ENCODE measurements at regions not wholly inside any gene's neighbourhood (a gene's known extent, or its start where the extent isn't known, plus 50 kb on each side); places are given as distances from the start of the nearest gene placed in this dataset.
"Not testable (repeated sequence)": the region's sequence is repeated elsewhere in the genome, so short reads cannot be mapped to it uniquely, and the experiment has no call there.

DNA sequence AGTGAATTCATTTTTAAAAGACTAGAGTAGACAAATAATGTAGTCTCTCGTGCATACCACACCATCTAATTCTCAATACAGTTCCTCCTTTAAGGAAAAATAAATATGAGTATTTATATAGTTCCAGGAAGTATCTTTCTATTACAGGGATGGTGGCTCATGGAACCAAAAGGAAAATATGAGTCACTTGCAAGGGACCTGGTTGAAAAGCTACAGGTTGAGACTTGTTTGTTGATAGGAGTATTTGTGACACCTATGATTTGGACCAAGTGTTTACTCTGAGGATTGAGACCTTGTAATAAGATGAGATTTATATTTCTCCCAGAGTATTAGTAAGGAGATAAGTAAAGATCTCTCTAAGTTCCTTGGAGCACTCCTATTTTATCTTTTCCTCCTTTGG lies 67.4 kb downstream of the CDO1 start:
- Histone ChIP-seq H3K79me2 (ENCODE audit: insufficient read depth) (no peaks in the 10 kb centered on the region), H3K27ac (ENCODE audit: low read depth in 2 of 2, low read length in 1 of 2) (no peak overlapping the region), H3F3A (replicated peaks; ENCODE audit: insufficient read depth) (no peaks in the 10 kb centered on the region), H3K4me1 (ENCODE audit: control insufficient read depth in 1 of 2, insufficient read depth in 2 of 2, low read depth in 1 of 2, low read length in 1 of 2) (no peaks in the 10 kb centered on the region), H3K4me3 (ENCODE audit: low read depth in 2 of 2, low read length in 1 of 2) (no peak overlapping the region), H2AFZ (ENCODE audit: low read depth) (no peak overlapping the region), H4K20me1 (ENCODE audit: insufficient read depth) (no peaks in the 10 kb centered on the region), H3K4me2 (no peak overlapping the region), H3K9ac (no peak overlapping the region), H3K9me2 (no peaks in the 10 kb centered on the region), H3K9me3 (no peaks in the 10 kb centered on the region), H3K27me3 (ENCODE audit: insufficient read depth) (no peaks in the 10 kb centered on the region), H3K36me3 (replicated peaks in 1 of 2; ENCODE audit: control insufficient read depth in 1 of 2, insufficient read depth in 2 of 2, low read length in 1 of 2) (no peaks in the 10 kb centered on the region)
- TF ChIP-seq, protein P1, sequence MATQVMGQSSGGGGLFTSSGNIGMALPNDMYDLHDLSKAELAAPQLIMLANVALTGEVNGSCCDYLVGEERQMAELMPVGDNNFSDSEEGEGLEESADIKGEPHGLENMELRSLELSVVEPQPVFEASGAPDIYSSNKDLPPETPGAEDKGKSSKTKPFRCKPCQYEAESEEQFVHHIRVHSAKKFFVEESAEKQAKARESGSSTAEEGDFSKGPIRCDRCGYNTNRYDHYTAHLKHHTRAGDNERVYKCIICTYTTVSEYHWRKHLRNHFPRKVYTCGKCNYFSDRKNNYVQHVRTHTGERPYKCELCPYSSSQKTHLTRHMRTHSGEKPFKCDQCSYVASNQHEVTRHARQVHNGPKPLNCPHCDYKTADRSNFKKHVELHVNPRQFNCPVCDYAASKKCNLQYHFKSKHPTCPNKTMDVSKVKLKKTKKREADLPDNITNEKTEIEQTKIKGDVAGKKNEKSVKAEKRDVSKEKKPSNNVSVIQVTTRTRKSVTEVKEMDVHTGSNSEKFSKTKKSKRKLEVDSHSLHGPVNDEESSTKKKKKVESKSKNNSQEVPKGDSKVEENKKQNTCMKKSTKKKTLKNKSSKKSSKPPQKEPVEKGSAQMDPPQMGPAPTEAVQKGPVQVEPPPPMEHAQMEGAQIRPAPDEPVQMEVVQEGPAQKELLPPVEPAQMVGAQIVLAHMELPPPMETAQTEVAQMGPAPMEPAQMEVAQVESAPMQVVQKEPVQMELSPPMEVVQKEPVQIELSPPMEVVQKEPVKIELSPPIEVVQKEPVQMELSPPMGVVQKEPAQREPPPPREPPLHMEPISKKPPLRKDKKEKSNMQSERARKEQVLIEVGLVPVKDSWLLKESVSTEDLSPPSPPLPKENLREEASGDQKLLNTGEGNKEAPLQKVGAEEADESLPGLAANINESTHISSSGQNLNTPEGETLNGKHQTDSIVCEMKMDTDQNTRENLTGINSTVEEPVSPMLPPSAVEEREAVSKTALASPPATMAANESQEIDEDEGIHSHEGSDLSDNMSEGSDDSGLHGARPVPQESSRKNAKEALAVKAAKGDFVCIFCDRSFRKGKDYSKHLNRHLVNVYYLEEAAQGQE (IDR thresholded peaks at IDR 0.05; ENCODE audit: low read depth, low read length): no peak
- TF ChIP-seq POLR2AphosphoS5 (IDR thresholded peaks at IDR 0.05; ENCODE audit: low read depth, low read length) (no peak), RXRA (IDR thresholded peaks at IDR 0.05; ENCODE audit: borderline replicate concordance, low read depth) (no peak)
- DNase-seq: no peak
- ChIA-PET POLR2A (no interaction called here), CTCF (no interaction called here)
- WGBS (ENCODE audit: low lambda C conversion rate): 0% methylated on average over 1 of the region's 1 CpG

DNA sequence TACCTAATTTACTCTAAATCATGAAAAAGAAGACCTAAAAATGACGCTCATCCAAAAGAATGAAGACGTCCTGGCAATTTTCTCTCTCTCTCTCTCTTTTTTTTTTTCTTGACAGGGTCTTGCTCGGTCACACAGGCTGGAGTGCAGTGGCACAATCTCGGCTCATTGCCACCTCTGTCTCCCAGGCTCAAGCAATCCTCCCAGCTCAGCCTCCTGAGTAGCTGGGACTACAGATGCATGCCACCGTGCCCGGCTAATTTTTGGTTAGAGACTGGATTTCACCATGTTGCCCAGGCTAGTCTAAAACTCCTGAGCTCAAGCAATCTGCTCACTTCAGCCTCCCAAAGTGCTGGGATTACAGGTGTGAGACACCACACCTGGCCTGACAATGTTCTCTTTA lies 77.2 kb downstream of the CDO1 start:
- H3K4me1 ChIP-seq (ENCODE audit: control insufficient read depth in 1 of 2, insufficient read depth in 2 of 2, low read depth in 1 of 2, low read length in 1 of 2); H3F3A ChIP-seq (replicated peaks; ENCODE audit: insufficient read depth); H3K27ac ChIP-seq (ENCODE audit: low read depth in 2 of 2, low read length in 1 of 2); H3K9me2 ChIP-seq; H3K4me3 ChIP-seq (ENCODE audit: low read depth in 2 of 2, low read length in 1 of 2); H3K79me2 ChIP-seq (ENCODE audit: insufficient read depth); H4K20me1 ChIP-seq (ENCODE audit: insufficient read depth); H3K9ac ChIP-seq; POLR2A ChIA-PET; H2AFZ ChIP-seq (ENCODE audit: low read depth); H3K36me3 ChIP-seq (replicated peaks in 1 of 2; ENCODE audit: control insufficient read depth in 1 of 2, insufficient read depth in 2 of 2, low read length in 1 of 2); DNase-seq; H3K9me3 ChIP-seq; H3K4me2 ChIP-seq: not testable (repeated sequence)
- CTCF ChIA-PET: interaction anchor here (2.1 kb wide), 1 partner anchor 11 kb away, joined by 4 read pairs; no protein-coding TSS in a partner anchor
- H3K27me3 ChIP-seq (ENCODE audit: insufficient read depth): peaks cover 15% of the 10 kb centered on the region; the same call in 1 of the 2 replicates
- WGBS (ENCODE audit: low lambda C conversion rate): 9% methylated on average over 6 of the region's 6 CpGs

DNA sequence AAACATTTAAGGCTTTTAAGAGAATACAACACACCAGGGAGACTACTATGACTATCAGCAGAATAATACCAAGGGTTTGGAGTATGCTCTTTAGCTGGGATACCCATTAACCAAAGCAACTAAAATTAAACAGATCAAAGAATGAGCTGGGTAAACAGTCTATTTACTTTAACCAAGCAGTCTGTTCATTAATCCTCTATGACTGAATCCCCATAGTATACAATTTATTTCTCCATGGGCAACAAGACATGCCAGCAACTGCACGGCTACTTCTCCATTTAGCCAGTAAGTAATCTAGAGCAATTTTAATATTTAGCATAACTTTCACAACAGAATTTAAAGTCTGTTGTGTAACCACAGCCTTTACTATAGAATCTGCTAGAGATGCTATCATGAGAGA lies 77.6 kb downstream of the CDO1 start:
- 15% methylated on average over 1 of the region's 1 CpG for WGBS (ENCODE audit: low lambda C conversion rate)
- ChIA-PET POLR2A (no interaction called here), CTCF (interaction anchor here (2.1 kb wide), 1 partner anchor 11 kb away, joined by 4 read pairs; no protein-coding TSS in a partner anchor)
- Histone ChIP-seq H3K4me3 (ENCODE audit: low read depth in 2 of 2, low read length in 1 of 2) (no peak overlapping the region), H3K4me1 (ENCODE audit: control insufficient read depth in 1 of 2, insufficient read depth in 2 of 2, low read depth in 1 of 2, low read length in 1 of 2) (no peaks in the 10 kb centered on the region), H3K9ac (no peak overlapping the region), H3K27me3 (ENCODE audit: insufficient read depth) (peaks cover 15% of the 10 kb centered on the region; the same call in 1 of the 2 replicates), H3K27ac (ENCODE audit: low read depth in 2 of 2, low read length in 1 of 2) (no peak overlapping the region), H3K9me3 (no peaks in the 10 kb centered on the region), H3F3A (replicated peaks; ENCODE audit: insufficient read depth) (no peaks in the 10 kb centered on the region), H4K20me1 (ENCODE audit: insufficient read depth) (no peaks in the 10 kb centered on the region), H3K79me2 (ENCODE audit: insufficient read depth) (no peaks in the 10 kb centered on the region), H3K36me3 (replicated peaks in 1 of 2; ENCODE audit: control insufficient read depth in 1 of 2, insufficient read depth in 2 of 2, low read length in 1 of 2) (no peaks in the 10 kb centered on the region), H2AFZ (ENCODE audit: low read depth) (no peak overlapping the region), H3K9me2 (no peaks in the 10 kb centered on the region), H3K4me2 (no peak overlapping the region)
- no peak for DNase-seq
- TF ChIP-seq, protein P2, sequence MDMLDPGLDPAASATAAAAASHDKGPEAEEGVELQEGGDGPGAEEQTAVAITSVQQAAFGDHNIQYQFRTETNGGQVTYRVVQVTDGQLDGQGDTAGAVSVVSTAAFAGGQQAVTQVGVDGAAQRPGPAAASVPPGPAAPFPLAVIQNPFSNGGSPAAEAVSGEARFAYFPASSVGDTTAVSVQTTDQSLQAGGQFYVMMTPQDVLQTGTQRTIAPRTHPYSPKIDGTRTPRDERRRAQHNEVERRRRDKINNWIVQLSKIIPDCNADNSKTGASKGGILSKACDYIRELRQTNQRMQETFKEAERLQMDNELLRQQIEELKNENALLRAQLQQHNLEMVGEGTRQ (IDR thresholded peaks at IDR 0.05; ENCODE audit: borderline replicate concordance, low read depth, low read length): no peak
- TF ChIP-seq JUND (IDR thresholded peaks at IDR 0.05): no peak
- no peak for TF ChIP-seq RCOR1 (IDR thresholded peaks at IDR 0.05; ENCODE audit: low read length)
- TF ChIP-seq EZH2phosphoT487 (IDR thresholded peaks at IDR 0.05; ENCODE audit: borderline replicate concordance, low read depth): no peak
- no peak for TF ChIP-seq MXI1 (IDR thresholded peaks at IDR 0.05; ENCODE audit: low read depth, low read length)
